MM.1S (cell line): ENCODE measurements at regions not wholly inside any gene's neighbourhood (a gene's known extent, or its start where the extent isn't known, plus 50 kb on each side); places are given as distances from the start of the nearest gene placed in this dataset.
A peak's percentile ranks its signal among the peaks of the same experiment; 100 is the strongest.

Experiments
- DNase-seq: peaks from one replicate; pipeline ENCODE4 v3.0.0-alpha.2; 2015
- H2AFZ ChIP-seq: fragments of 300-600 bp; sonication (generic); 2 replicates; pipeline ENCODE4 v1.6.0; 2016; ENCODE audit warnings: antibody characterized with exemption, low read length
- H3F3A ChIP-seq: fragments of 300-600 bp; sonication (generic); 2 replicates; pipeline ENCODE4 v1.6.1; 2016; ENCODE audit warnings: mild to moderate bottlenecking, antibody characterized with exemption, low read length, moderate library complexity, mixed read lengths; ENCODE audit not compliant: insufficient read depth
- H3K27ac ChIP-seq: fragments of 300-600 bp; sonication (generic); 2 replicates; pipeline ENCODE4 v1.5.1; 2016; ENCODE audit warnings: mild to moderate bottlenecking, low read length
- H3K27me3 ChIP-seq: fragments of 300-600 bp; sonication (generic); replicated peaks from 2 replicates; pipeline ENCODE4 v1.6.0; 2016; ENCODE audit warnings: low read length; ENCODE audit not compliant: insufficient read depth
- H3K36me3 ChIP-seq: fragments of 300-600 bp; sonication (generic); replicated peaks from 2 replicates; pipeline ENCODE4 v1.6.1; 2016; ENCODE audit warnings: mild to moderate bottlenecking, low read length, mixed read lengths; ENCODE audit not compliant: insufficient read depth
- H3K4me1 ChIP-seq: fragments of 300-600 bp; sonication (generic); 2 replicates; pipeline ENCODE4 v1.6.1; 2016; ENCODE audit warnings: low read length, mixed read lengths
- H3K4me2 ChIP-seq: fragments of 300-600 bp; sonication (generic); 2 replicates; pipeline ENCODE4 v1.6.0; 2016; ENCODE audit warnings: low read depth, low read length
- H3K4me3 ChIP-seq: fragments of 300-600 bp; sonication (generic); 2 replicates; pipeline ENCODE4 v1.5.1; 2016; ENCODE audit warnings: low read length, mixed read lengths
- H3K79me2 ChIP-seq: fragments of 300-600 bp; sonication (generic); 2 replicates; pipeline ENCODE4 v1.6.1; 2016; ENCODE audit warnings: mixed run types, low read length, mixed read lengths
- H3K9ac ChIP-seq: fragments of 300-600 bp; sonication (generic); 2 replicates; pipeline ENCODE4 v1.6.1; 2016; ENCODE audit warnings: low read length, mixed read lengths
- H3K9me2 ChIP-seq: fragments of 300-600 bp; sonication (generic); replicated peaks from 2 replicates; pipeline ENCODE4 v1.6.1; 2016; ENCODE audit warnings: mild to moderate bottlenecking, low read length, mixed read lengths; ENCODE audit not compliant: insufficient read depth
- H3K9me3 ChIP-seq: fragments of 300-600 bp; sonication (generic); replicated peaks from 2 replicates; pipeline ENCODE4 v1.6.1; 2016; ENCODE audit warnings: mild to moderate bottlenecking, low read length, mixed read lengths; ENCODE audit not compliant: insufficient read depth
- H4K20me1 ChIP-seq: fragments of 300-600 bp; sonication (generic); 2 replicates; pipeline ENCODE4 v1.6.1; 2016; ENCODE audit warnings: mild to moderate bottlenecking, low read length, moderate library complexity, mixed read lengths; ENCODE audit not compliant: insufficient read depth
- CTCF ChIP-seq: fragments of 300-600 bp; sonication (generic); IDR thresholded peaks from 2 replicates; pipeline ENCODE4 v1.5.1; 2016; ENCODE audit warnings: antibody characterized with exemption, low read length, mixed read lengths
- EZH2 ChIP-seq: fragments of 300-600 bp; sonication (generic); optimal IDR thresholded peaks from 2 replicates; pipeline ENCODE3; 2017; ENCODE audit warnings: low read depth, mild to moderate bottlenecking, antibody characterized with exemption, low read length, mixed read lengths
- EZH2phosphoT487 ChIP-seq: fragments of 300-600 bp; sonication (generic); IDR thresholded peaks from 2 replicates; pipeline ENCODE4 v1.6.1; 2018; ENCODE audit warnings: antibody characterized with exemption, low read length

GRCh38 chr5:174623433-174624019, 100.9 kb upstream of the MSX2 start:
- Histone ChIP-seq H2AFZ (no peak overlapping the region), H3K9ac (no peak overlapping the region)
- no peak for DNase-seq

GRCh38 chr5:174624733-174625522, 99.5 kb upstream of the MSX2 start:
- no peak for DNase-seq
- peaks cover 10% of the 10 kb centered on the region for H3K4me1 ChIP-seq
- no peaks in the 10 kb centered on the region for H3K27me3 ChIP-seq

More at GRCh38 chr5:174623433-174624019, 100.9 kb upstream of the MSX2 start:
- peak overlapping the region; percentile 79; the same call in 1 of the 2 replicates for H3K27ac ChIP-seq
- no peaks in the 10 kb centered on the region for H3K79me2 ChIP-seq
- no peak overlapping the region for H3K4me2 ChIP-seq
- H3K9me2 ChIP-seq = no peaks in the 10 kb centered on the region
- TF ChIP-seq EZH2phosphoT487 (no peak), CTCF (no peak), EZH2 (no peak)
- H3K36me3 ChIP-seq = no peaks in the 10 kb centered on the region
- H3F3A ChIP-seq = 0 out of 2 replicates have a peak, but pooled peaks cover 5% of the 10 kb centered on the region
- H3K4me3 ChIP-seq = no peak overlapping the region
- H3K9me3 ChIP-seq = no peaks in the 10 kb centered on the region
- H3K4me1 ChIP-seq = peaks cover 10% of the 10 kb centered on the region
- no peaks in the 10 kb centered on the region for H4K20me1 ChIP-seq
- H3K27me3 ChIP-seq = no peaks in the 10 kb centered on the region

GRCh38 chr5:174625591-174626350, 98.6 kb upstream of the MSX2 start:
- Histone ChIP-seq H3K9me2 (no peaks in the 10 kb centered on the region), H3K4me3 (no peak overlapping the region), H3F3A (0 out of 2 replicates have a peak, but pooled peaks cover 5% of the 10 kb centered on the region), H3K9ac (no peak overlapping the region), H3K36me3 (no peaks in the 10 kb centered on the region), H3K79me2 (no peaks in the 10 kb centered on the region), H3K27me3 (no peaks in the 10 kb centered on the region), H2AFZ (no peak overlapping the region), H3K4me2 (no peak overlapping the region), H4K20me1 (no peaks in the 10 kb centered on the region), H3K4me1 (peaks cover 10% of the 10 kb centered on the region), H3K27ac (no peak overlapping the region), H3K9me3 (no peaks in the 10 kb centered on the region)
- no peak for DNase-seq
- TF ChIP-seq EZH2 = no peak
- no peak for TF ChIP-seq CTCF
- TF ChIP-seq EZH2phosphoT487 = no peak

More at GRCh38 chr5:174624733-174625522, 99.5 kb upstream of the MSX2 start:
- Histone ChIP-seq H3K4me2 (no peak overlapping the region), H3K4me3 (no peak overlapping the region), H3K9me3 (no peaks in the 10 kb centered on the region), H3K27ac (no peak overlapping the region), H3K79me2 (no peaks in the 10 kb centered on the region), H3F3A (0 out of 2 replicates have a peak, but pooled peaks cover 5% of the 10 kb centered on the region), H4K20me1 (no peaks in the 10 kb centered on the region), H3K36me3 (no peaks in the 10 kb centered on the region), H2AFZ (no peak overlapping the region), H3K9me2 (no peaks in the 10 kb centered on the region), H3K9ac (no peak overlapping the region)
- TF ChIP-seq CTCF = no peak
- no peak for TF ChIP-seq EZH2
- TF ChIP-seq EZH2phosphoT487 = no peak
